ENCODE measurements at regions not wholly inside any gene's neighbourhood (a gene's known extent, or its start where the extent isn't known, plus 50 kb on each side); places are given as distances from the start of the nearest gene placed in this dataset.

- TF ChIP-seq CTCF (IDR thresholded peaks at IDR 0.05), result no peak
- no peak for TF ChIP-seq POLR2A (IDR thresholded peaks at IDR 0.05; ENCODE audit: low read depth)
These were observed 313.6 kb upstream of the ANO3 start for GRCh38 chr11:26018336-26018735.
